Occipital lobe (tissue), 1 donor: ENCODE measurements at regions not wholly inside any gene's neighbourhood (a gene's known extent, or its start where the extent isn't known, plus 50 kb on each side); places are given as distances from the start of the nearest gene placed in this dataset.

Experiments
- DNase-seq: peaks from one replicate; lab custom pipeline; 2025; lab: John Stamatoyannopoulos, UW

DNA sequence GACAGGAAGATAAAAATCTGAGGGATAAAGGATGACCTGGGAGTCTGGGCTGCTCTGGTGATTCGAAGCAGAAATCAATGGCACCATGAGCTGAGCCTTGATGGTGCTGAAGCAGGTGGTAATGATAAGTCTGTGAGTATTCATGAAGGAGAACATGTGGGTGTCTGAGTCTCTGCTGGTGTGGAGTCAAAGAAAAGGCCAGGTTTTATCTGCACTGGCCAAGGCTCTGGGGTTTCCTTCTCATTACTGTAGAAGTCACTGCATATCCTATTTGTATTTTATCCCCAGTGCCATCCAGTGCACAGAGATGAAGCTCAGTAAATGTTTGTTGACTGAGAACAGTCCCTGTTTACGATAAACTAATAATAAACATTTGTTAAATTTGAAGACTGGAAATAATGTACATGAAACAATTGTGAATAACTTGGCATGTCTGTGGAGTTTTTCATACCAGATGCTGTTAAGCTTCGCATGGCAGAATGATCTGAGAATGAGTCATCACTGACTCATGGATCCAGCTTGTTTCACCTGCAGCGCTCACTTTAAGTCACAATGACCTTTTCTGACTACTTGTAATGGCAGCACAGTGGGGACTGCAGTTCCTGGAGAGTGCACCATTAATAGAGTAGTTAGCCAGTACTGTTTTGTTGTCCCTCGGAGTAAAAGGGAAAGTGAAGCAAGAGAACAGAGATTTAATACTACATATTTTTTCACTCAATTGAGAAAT is 538.5 kb downstream of the HTR7 start:
- no peak for DNase-seq

DNA sequence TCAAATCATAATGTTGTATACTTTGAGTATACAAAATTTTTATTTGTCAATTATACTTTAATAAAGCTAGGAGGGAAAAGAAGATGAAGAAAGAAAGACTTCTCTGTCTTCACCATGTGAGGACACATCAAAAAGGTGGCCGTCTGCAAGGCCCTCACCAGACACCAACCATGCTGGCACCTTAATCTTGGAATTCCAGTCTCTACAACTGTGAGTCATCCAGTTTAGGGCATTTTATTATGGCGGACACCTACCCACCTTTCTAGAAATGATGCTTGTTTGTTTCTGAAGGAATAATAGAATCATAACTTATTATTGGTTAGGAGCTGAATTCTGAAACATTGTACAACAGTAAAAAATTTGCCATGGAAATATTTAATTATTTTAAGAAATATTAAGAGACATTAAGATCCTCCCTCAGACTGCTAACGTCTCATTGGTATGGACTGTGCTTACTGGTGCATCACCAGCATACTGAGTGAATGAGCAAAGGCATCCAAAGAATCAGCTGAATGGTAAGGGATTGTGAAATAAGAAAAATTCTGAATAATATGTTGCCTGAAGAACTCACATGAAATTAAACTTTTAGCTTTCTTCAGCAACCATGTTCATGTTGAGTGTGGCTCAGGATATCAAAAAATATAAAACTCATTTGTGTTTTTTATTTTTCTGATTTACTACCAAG is 536.6 kb downstream of the HTR7 start:
- no peak for DNase-seq

DNA sequence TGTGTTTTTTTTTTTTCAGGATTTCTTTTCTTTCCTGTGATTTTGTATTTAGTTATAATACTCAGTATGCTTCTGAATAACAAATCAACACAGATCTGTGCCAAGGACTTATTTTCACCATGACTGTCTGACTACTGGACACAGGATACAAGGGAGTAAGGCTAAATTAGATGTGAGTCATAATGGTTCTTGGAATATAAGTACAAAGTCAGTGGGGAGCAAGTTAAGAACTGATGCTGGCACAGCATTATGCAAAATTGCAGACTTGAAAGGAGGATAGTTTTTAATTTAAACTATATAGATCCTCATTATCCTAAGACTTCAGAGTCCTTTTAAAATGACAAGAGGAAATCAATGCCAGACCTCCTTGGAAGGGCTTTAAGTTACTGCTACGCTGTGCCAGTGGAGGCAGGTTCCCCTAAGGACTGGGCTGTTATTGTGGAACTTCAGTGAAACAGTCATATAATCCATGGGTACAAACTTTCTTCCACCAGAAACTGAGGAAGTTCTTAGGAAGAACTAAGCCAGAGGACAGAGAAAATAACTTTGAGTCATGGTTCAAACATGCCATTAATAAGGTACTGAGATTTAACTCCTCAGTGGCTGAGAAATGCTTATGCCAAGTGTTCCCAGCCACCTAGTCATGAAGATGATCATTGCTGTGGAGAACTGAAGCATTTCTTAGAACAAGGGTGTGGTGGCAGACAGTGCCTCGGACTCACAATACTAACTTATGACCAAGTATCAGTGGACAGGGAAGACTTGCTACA is 531.2 kb downstream of the HTR7 start:
- DNase-seq, result no peak

DNA sequence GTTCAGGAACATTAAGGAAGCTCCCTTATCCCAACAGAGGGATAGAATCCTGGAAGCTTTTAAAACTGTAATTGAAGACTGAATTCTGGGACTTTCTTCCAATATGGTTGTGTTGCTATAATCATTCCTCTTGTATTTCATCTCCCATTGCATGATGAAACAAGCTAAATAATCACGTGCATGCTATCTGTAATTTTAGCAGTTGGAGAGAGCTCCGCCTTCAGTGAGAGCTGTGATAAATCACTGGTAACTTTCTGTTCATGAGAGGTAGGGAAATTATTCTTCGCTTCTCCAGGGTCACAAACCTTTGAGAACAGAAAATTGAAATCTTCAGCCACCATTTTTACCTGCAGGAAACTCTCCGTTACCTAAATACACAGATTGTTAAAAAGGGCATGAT is 530.2 kb downstream of the HTR7 start:
- DNase-seq, result no peak

DNA sequence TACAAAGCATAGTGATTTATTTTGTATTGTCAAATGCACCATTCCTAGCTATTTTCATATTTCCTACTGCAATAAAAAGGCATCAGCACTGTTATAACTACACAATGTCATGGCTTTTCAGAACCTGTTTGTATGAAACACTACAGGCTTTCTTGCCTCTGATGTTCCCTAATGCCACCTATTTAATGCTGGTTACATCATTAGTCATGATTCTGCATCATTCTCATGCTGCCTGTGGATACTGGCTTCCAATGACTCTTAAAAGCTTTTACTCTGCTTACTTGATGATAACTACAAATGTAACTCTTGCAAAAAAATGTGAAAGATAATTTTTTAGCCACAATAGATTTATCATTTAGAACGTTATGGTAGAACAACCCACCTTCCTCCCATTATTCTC is 529.4 kb downstream of the HTR7 start:
- DNase-seq, result no peak

DNA sequence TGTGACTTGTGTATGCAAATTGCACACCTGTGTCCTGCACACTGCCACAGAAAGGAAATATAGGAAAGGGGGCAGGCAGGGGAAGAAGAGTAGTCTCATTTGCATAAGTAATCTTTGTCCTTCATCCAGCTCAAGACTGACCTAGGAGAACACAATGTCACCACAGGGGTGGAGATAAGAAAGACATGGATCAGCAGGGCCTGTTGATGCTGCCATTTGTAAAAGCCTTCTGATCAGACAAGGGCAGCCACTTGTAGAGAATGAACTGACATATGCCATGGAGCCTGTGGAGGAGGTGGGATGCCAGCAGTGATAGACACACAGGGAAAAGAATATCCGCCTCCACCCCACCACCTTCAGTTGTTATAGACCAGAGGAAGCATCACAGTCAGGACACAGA is 528.9 kb downstream of the HTR7 start:
- DNase-seq, result no peak

DNA sequence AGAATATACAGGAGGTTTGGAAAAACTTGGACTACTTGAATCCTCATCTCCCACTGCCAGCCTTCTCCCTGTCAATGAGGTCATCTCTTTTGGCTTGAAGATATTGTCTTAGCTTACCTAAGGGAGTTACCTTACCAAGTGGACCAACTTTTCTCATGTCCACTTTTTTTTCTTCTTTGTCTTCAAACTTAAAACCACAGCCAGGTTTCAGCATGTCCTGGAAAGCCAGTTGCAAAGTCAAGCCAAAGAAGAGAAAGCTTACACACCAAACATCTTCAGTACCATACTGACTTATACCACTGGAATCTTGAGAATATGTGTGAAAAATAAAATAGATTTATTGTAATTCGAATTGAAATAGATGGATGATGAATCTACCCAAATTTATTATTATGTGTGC is 520.5 kb downstream of the HTR7 start:
- DNase-seq, result no peak

DNA sequence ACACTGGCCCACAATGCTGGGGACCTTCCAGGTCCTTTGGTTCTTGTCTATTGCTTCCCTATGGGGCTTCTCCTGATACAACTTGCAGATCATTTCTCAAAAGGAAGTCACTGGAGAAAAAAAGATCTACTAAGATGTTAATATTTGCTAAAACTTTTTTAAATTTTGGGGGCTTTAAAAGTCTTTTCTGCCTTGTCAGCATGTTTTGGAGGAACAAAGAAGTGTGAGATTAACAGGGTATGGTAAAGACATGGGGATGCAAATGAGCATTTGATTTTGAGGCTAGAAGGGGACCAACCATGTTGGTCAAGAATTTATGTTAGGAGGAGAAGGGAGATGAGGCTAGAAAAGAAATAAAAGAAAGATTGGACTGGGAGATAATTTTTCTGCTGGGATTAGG is 515.4 kb downstream of the HTR7 start:
- DNase-seq, result no peak

DNA sequence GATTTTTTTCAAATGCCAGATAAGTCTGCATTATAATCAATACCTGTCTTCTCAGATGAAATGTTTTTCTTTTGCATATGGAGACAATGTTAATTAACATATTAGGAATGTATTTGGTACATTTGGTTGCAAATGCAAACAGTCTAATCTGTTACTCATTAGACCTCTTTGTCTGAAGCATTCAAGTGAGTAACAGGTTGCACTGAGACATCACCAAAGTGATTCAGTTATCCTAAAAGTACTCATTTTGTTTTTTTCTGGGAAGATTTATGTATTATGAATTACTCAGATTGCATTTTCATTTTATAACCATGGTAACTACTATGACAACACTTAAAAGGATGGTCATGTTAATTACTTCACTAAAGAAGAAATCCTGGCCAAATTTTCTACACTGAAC is 513.6 kb downstream of the HTR7 start:
- no peak for DNase-seq

DNA sequence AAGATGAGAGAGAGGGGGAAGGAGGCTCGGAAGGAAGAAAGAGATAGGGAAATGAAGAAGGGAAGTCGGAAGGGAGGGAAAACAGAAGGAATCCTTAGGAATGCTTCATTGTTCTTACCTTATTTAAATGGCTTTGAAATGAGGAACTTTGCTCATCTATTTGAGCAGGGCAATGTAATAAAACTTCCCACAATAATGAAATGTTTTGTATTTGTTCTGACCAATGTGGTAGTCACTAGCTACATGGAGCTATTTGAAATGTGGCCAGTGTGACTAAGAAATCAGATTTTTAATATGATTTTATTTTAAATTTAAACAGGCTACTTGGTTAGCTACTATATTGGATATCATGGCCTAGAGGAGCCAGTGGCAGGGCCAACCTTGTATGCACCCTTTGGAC is 510.6 kb downstream of the HTR7 start:
- DNase-seq, result no peak

DNA sequence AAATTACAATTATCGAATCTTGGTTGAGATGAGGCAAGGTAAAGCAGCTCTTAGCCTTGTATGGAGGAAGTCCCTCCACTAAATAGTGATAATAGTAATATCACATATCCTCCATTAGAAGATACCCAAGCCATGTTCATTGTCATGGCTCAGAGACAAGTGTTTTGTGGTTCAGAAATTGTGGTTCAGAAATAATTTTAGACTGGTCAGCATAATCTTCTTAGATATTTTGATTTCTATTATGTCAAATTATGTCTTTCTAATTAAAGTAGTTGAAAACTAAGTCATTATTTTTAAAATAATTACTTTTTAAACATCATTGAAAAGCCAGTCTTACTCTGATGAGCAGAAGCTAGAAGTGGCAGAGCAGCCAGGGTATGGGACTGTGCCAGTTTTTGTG is 507.7 kb downstream of the HTR7 start:
- no peak for DNase-seq

DNA sequence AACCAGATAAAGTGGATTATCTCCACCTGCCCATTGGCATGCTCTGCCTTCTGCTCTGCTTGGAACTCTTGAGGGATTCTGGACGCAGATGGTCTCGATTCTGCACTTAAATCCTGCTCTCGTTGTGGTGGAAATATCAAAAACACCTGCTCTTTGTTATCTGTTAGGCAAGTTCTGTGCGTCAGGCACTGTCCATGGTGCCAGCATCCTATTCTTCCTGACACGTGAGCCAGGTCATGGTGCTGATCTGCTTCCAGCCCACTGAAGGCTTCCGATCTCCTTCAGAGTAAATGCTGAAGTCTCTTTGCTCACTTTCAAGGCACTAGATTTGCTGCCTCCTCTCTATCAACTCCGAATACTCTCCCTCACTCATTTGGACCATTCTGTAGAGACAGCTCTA is 505.6 kb downstream of the HTR7 start:
- DNase-seq, result no peak

DNA sequence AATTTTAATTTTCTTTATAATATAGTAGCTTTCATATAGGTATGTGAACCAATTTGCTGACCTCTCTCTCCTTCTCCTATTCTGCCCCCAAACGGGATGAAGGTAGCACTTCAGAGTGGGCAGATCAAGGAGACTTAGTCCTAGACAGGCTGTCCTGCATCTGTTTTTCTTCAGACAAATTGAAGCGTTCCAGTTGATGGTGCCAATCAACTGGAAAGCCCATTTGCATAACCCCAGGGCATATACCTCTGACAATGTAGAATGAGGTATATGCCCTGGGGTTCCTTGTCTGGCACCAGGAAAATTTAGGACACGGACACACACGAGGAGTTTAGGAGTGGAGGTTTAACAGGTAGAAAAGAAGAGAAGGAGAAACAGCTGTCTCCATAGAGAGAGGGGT is 502.9 kb downstream of the HTR7 start:
- no peak for DNase-seq

DNA sequence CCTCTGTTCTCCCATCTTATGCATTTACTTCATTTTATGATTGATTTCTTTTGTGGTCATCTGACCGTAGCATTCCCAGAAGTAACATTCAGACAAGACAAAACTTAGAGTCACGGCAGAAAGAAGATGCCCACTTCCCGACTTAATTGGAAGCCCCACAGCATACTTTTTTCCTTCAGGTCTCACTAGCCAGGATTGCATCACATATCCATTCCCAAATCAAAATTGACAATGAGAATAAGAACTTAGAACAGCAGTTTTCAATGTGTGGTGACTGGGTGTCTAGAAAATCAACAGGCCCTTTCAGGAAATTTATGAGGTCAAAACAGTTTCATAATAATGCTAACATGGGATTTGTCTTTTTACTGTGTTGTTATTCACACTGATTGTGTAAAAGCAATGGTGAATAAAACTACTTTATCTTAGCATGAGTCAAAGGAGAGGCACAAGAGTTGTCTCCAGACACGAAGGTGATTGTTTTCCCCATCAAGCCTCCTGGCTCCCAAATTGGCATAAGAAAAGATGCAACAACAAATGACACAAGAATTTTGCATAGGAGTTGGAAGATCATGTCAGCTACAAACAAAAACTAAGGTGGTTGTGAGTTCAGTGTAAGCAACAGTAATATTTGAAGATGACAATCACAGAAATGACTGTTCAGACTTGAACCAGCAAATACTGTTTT is 493.9 kb downstream of the HTR7 start:
- no peak for DNase-seq

DNA sequence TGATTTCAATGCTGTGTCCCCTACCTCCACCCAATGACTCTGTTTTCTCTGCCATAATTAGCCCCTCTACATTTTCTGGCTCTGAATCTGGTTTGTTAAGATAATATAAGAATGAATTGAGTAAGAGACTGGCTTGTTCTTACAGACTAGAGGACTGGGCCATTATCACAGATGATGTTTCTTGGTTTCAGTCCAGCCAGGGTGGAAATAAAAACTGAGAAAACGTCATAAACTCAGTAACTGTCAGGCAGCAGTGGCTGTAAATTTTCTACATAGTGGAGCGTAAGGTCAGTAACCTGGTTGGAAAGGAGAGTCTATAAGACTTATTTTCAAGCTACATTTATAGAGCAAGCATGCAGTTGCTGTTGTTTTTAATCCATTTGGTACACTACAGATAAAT is 485.4 kb downstream of the HTR7 start:
- no peak for DNase-seq

DNA sequence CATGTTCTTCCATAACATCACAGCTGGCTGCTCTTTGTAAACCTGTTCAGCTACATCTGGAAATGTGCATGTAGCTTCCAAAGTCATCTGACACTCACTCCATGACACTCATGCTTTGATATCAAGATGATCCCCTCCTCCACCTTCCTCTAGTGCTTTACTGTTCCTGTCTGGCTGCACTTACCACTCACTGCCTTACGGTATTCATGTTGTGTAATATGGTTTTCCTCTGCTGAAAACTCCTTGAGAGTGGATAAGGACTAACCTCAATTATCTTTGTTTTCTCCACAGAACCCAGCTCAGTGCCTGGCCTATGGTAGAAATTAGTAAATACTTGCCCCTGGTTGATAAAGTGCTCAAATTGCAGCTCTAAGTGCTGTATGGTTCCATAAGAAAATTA is 483.9 kb downstream of the HTR7 start:
- DNase-seq, result no peak

DNA sequence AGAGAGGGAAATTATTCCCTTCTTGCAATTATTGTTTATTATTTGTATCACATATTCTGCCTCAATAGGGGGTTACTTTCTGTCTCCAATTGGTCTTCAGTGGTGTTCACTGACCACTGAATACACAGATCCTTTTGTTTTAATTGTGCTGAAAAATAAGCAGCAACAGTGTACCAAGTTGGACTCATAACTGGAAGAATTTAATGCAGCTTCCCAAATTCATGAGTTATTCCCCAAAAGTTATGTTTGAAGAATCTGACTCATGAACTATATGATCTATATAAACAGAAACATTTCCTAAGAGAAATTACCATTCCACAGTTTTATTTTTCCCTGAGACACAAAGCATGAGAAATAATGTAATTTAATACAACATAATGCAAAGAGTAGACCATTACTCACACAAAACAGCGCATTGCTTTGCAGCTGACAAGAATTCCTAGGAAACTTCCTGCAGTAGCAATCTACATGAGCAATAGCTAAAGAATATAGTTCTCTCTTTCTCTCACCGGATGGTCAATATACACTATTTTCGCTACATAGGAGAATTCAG is 479.2 kb downstream of the HTR7 start:
- DNase-seq, result no peak

DNA sequence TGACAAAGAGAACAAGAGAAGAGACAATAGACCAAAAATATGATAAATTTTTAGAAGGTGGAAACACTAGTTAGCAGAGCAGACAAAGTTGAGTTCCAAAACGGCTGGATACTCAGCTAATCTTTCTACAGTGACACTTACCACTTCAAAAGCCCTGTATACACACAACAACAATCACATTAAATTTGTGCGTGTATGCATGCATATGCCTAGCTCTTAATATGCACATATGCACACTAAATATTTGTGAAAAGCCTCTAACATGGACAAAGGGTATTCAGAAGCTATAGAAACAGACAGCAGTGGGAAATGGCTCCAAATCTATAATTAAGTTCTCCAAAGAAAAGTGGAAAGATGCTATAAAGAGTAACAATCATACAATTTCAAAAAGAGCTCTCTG is 476.4 kb downstream of the HTR7 start:
- DNase-seq, result no peak

DNA sequence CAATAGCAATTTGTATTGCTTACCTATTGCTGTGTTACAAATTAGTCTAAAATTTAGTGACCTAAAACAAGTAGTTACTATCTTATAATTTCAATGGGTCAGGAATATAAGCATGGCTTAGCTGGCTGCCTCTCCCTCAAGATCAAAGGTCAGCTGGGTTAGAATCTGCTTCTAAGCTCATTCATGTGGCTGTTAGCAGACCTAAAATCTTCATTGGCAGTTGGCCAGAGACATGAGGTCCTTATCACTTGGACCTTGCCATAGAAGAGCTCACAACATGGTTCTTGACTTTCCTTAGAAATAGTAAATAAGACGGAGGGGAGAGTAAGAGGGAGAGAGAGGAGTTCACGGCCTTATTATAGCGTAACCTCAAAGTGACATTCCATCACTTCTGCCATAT is 468.0 kb downstream of the HTR7 start:
- DNase-seq, result no peak

DNA sequence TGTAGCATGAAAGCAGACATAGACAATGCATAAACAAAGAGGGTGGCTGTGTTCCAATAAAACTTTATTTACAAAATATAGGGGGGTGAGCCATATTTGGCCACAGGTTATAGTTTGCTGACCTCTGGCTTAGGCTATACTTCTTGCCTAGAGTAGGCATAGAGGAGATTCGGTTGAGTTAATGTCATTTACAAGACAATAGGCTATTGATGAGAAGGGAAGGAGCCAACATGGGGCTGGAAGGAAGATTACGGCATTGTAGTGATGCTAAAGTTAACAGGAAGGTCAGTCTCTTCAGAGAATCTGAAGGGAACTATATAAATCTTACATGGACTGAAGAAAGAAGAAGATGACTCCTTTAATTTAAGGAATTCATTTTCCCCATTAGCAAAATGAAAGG is 463.5 kb downstream of the HTR7 start:
- no peak for DNase-seq

DNA sequence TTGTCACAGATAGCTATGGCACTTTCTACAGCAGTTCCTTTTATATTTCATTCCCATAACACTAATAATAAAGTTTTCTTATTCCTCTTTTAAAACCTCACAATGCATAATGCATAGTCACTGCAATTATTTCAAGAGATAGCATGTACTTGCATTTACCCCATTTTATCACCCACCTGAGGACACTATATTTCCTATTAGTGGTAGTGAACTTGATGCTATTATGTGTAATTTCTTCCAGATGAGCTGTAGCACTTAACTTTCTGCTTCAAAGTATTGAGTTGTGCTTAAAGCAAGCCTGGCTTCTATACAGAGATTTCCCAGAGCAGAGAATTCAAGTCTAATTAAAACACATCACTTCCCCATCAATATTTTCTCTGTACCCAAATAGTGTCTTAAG is 461.1 kb downstream of the HTR7 start:
- no peak for DNase-seq

DNA sequence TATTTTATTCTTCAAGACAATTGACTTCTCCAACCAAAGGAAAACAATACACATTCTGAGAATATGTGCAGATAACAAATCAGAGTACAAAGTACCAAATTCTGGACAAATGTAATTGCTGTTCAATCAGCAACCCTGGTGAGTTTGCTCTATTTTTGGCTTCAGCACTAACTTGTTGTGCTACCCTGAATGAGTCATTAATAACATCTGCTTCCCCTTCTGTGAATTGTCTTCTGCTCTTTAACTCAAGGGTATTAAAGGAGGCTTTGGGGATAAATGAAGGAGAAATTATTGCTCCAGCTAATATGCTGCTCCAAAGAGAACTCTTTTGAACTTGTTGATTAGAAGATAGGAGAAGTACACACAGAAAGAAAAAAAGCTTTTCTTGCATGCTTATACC is 459.3 kb downstream of the HTR7 start:
- DNase-seq, result no peak
